ENCODE measurements at regions not wholly inside any gene's neighbourhood (a gene's known extent, or its start where the extent isn't known, plus 50 kb on each side); places are given as distances from the start of the nearest gene placed in this dataset.
"Not testable (repeated sequence)": the region's sequence is repeated elsewhere in the genome, so short reads cannot be mapped to it uniquely, and the experiment has no call there.

- peaks cover 14% of the 10 kb centered on the region for H3K4me1 Mint-ChIP-seq
- H3K9me3 Mint-ChIP-seq: peaks cover 4% of the 10 kb centered on the region
- H3K36me3 Mint-ChIP-seq (ENCODE audit: low read depth): no peaks in the 10 kb centered on the region
- no peak overlapping the region for H3K27ac Mint-ChIP-seq
- no peak overlapping the region for H3K4me3 Mint-ChIP-seq
- H3K27me3 Mint-ChIP-seq (ENCODE audit: low read depth): no peaks in the 10 kb centered on the region
- TF ChIP-seq, protein P1, sequence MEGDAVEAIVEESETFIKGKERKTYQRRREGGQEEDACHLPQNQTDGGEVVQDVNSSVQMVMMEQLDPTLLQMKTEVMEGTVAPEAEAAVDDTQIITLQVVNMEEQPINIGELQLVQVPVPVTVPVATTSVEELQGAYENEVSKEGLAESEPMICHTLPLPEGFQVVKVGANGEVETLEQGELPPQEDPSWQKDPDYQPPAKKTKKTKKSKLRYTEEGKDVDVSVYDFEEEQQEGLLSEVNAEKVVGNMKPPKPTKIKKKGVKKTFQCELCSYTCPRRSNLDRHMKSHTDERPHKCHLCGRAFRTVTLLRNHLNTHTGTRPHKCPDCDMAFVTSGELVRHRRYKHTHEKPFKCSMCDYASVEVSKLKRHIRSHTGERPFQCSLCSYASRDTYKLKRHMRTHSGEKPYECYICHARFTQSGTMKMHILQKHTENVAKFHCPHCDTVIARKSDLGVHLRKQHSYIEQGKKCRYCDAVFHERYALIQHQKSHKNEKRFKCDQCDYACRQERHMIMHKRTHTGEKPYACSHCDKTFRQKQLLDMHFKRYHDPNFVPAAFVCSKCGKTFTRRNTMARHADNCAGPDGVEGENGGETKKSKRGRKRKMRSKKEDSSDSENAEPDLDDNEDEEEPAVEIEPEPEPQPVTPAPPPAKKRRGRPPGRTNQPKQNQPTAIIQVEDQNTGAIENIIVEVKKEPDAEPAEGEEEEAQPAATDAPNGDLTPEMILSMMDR (IDR thresholded peaks at IDR 0.05; ENCODE audit: unreplicated experiment in 3 of 3): no peak
Observed at GRCh38 chr1:219062161-219062560, 111.5 kb upstream of the LYPLAL1 start.

DNA sequence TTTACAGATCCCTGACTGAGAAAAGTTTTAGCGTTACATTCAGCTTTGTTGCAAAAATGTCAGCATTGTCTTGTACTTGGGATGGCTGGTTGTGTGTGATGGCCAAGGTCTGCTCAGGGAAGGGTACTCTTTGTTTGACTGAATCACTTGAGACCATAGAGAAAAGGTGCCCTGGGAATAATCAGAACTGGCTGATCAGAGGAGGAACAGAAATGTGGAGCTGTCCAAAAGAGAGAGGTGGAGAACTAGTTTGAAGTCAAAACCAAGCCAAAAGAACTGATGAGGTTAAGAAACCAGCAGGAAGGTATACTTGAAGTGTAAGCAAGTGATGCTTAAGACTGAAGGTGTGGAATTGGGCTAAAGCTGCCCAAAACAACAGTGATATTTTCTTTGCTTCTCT lies 107.6 kb upstream of the LYPLAL1 start:
- Mint-ChIP-seq H3K27ac (peak overlapping the region in 2 of 3 experiments; percentile 18 to 80), H3K4me1 (peaks cover 14% of the 10 kb centered on the region), H3K9me3 (peaks cover 16% of the 10 kb centered on the region), H3K4me3 (no peak overlapping the region), H3K27me3 (ENCODE audit: low read depth) (no peaks in the 10 kb centered on the region), H3K36me3 (ENCODE audit: low read depth) (peaks cover 7% of the 10 kb centered on the region)
- TF ChIP-seq, protein P1 (IDR thresholded peaks at IDR 0.05; ENCODE audit: unreplicated experiment in 3 of 3): no peak

- Mint-ChIP-seq H3K36me3 (ENCODE audit: low read depth) (peaks cover 7% of the 10 kb centered on the region), H3K27ac (peak overlapping the region; percentile 64 to 80 (median 64)), H3K4me3 (no peak overlapping the region), H3K9me3 (peaks cover 16% of the 10 kb centered on the region), H3K4me1 (peaks cover 14% of the 10 kb centered on the region), H3K27me3 (ENCODE audit: low read depth) (no peaks in the 10 kb centered on the region)
- TF ChIP-seq, protein P1 (IDR thresholded peaks at IDR 0.05; ENCODE audit: unreplicated experiment in 3 of 3): peak; percentile 50 to 59 (median 55)
Observed at GRCh38 chr1:219066631-219067349, 106.9 kb upstream of the LYPLAL1 start.

GRCh38 chr1:219067350-219067712 lies 106.3 kb upstream of the LYPLAL1 start:
- H3K27me3 Mint-ChIP-seq (ENCODE audit: low read depth): no peaks in the 10 kb centered on the region
- H3K36me3 Mint-ChIP-seq (ENCODE audit: low read depth): peaks cover 11% of the 10 kb centered on the region
- peaks cover 14% of the 10 kb centered on the region for H3K4me1 Mint-ChIP-seq
- peak overlapping the region in 2 of 3 experiments; percentile 64 for H3K27ac Mint-ChIP-seq
- H3K9me3 Mint-ChIP-seq: peaks cover 20% of the 10 kb centered on the region
- no peak overlapping the region for H3K4me3 Mint-ChIP-seq
- TF ChIP-seq, protein P1 (IDR thresholded peaks at IDR 0.05; ENCODE audit: unreplicated experiment in 3 of 3): peak in 1 of 3 experiments; percentile 4

DNA sequence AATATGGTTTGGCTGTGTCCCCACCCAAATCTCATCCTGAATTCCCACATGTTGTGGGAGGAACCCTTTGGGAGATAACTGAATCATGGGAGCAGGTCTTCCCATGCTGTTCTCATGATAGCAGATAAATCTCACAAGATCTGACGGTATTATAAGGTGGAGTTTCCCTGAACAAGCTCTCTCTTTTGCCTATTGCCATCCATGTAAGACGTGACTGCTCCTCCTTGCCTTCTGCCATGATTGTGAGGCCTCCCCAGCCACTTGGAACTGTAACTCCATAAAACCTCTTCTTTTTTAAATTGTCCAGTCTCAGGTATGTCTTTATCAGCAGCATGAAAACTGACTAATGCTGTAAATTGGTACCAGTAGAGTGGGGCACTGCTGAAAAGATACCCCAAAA lies 103.3 kb upstream of the LYPLAL1 start:
- Mint-ChIP-seq H3K9me3 (peaks cover 31% of the 10 kb centered on the region), H3K4me1 (peaks cover 26% of the 10 kb centered on the region), H3K36me3 (ENCODE audit: low read depth) (peaks cover 14% of the 10 kb centered on the region)
- not testable (repeated sequence) for H3K27me3 Mint-ChIP-seq (ENCODE audit: low read depth); H3K4me3 Mint-ChIP-seq; H3K27ac Mint-ChIP-seq

DNA sequence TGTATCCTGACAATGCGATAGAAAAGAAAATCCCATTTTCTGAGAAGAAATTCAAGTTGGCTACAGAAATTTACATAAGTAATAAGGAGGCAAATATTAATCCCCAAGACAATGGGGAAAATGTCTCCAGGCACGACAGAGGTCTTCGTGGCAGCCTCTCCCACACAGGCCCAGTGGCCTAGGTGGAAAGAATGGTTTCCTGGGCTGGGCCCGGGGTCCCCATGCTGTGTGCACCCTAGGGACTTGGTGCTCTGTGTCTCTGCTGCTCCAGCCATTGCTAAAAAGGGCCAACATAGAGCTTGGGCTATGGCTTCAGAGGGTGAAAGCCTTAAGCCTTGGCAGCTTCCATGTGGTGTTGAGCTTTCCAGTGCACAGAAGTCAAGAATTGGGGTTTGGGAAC lies 102.5 kb upstream of the LYPLAL1 start:
- Mint-ChIP-seq H3K4me3 (no peak overlapping the region), H3K27ac (no peak overlapping the region), H3K4me1 (peaks cover 22% of the 10 kb centered on the region), H3K27me3 (ENCODE audit: low read depth) (no peaks in the 10 kb centered on the region), H3K9me3 (peaks cover 31% of the 10 kb centered on the region), H3K36me3 (ENCODE audit: low read depth) (peaks cover 14% of the 10 kb centered on the region)
- TF ChIP-seq, protein P1 (IDR thresholded peaks at IDR 0.05; ENCODE audit: unreplicated experiment in 3 of 3): no peak

Measured in nephron (organoid).